Gastroesophageal sphincter (tissue), 3 donors: ENCODE measurements at regions not wholly inside any gene's neighbourhood (a gene's known extent, or its start where the extent isn't known, plus 50 kb on each side); places are given as distances from the start of the nearest gene placed in this dataset.

Experiments
- POLR2A ChIP-seq, 2 donors: fragments of 450-650 bp; IDR thresholded peaks; one replicate each; pipeline ENCODE4 v1.6.1; 2017; ENCODE audit warnings: antibody characterized with exemption in 2 of 2, mild to moderate bottlenecking in 2 of 2, moderate library complexity in 1 of 2
- POLR2AphosphoS5 ChIP-seq: sonication (generic); formaldehyde crosslinking; IDR thresholded peaks from one replicate; pipeline ENCODE4 v1.6.1; 2017; ENCODE audit warnings: antibody characterized with exemption
- TF ChIP-seq, protein P1 (sequence below), 4 experiments: fragments of 200-600 bp in 2 of 4; fragments of 450-650 bp in 2 of 4; sonication (generic) in 1 of 4; IDR thresholded peaks; one replicate each; pipeline ENCODE4 v1.5.1; 2017 to 2019; ENCODE audit warnings: antibody characterized with exemption in 4 of 4, mild to moderate bottlenecking in 2 of 4, moderate library complexity in 2 of 4

- no peak for TF ChIP-seq POLR2A (IDR thresholded peaks at IDR 0.05)
- TF ChIP-seq, protein P1, sequence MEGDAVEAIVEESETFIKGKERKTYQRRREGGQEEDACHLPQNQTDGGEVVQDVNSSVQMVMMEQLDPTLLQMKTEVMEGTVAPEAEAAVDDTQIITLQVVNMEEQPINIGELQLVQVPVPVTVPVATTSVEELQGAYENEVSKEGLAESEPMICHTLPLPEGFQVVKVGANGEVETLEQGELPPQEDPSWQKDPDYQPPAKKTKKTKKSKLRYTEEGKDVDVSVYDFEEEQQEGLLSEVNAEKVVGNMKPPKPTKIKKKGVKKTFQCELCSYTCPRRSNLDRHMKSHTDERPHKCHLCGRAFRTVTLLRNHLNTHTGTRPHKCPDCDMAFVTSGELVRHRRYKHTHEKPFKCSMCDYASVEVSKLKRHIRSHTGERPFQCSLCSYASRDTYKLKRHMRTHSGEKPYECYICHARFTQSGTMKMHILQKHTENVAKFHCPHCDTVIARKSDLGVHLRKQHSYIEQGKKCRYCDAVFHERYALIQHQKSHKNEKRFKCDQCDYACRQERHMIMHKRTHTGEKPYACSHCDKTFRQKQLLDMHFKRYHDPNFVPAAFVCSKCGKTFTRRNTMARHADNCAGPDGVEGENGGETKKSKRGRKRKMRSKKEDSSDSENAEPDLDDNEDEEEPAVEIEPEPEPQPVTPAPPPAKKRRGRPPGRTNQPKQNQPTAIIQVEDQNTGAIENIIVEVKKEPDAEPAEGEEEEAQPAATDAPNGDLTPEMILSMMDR (IDR thresholded peaks at IDR 0.05) = no peak
- no peak for TF ChIP-seq POLR2AphosphoS5
Observed at GRCh38 chr3:87121856-87122255, 105.3 kb upstream of the CHMP2B start.
